GM21423 (cell line): ENCODE measurements at regions not wholly inside any gene's neighbourhood (a gene's known extent, or its start where the extent isn't known, plus 50 kb on each side); places are given as distances from the start of the nearest gene placed in this dataset.
"Not testable (repeated sequence)": the region's sequence is repeated elsewhere in the genome, so short reads cannot be mapped to it uniquely, and the experiment has no call there.

ENCODE experiments used
- ATAC-seq: cut with Tn5 transposase; IDR thresholded peaks from one replicate; pipeline ENCODE4 v1.9.1; 2021; ENCODE audit warnings: mild to moderate bottlenecking, moderate library complexity; ENCODE audit not compliant: unreplicated experiment

GRCh38 chr18:8882632-8883408 lies 177.5 kb downstream of the MTCL1 start:
- no peak for ATAC-seq

GRCh38 chr18:8883409-8883668 lies 178.0 kb downstream of the MTCL1 start:
- ATAC-seq = no peak

GRCh38 chr18:8887877-8888276 lies 182.5 kb downstream of the MTCL1 start:
- not testable (repeated sequence) for ATAC-seq

GRCh38 chr18:8889489-8889888 lies 184.1 kb downstream of the MTCL1 start:
- no peak for ATAC-seq

- ATAC-seq = not testable (repeated sequence)
These were observed 185.1 kb downstream of the MTCL1 start for GRCh38 chr18:8890503-8890902.

- ATAC-seq = no peak
These were observed 185.7 kb downstream of the MTCL1 start for GRCh38 chr18:8890957-8891464.

GRCh38 chr18:8893221-8893620 lies 187.9 kb downstream of the MTCL1 start:
- no peak for ATAC-seq

- no peak for ATAC-seq
These were observed 188.4 kb downstream of the MTCL1 start for GRCh38 chr18:8893628-8894231.

GRCh38 chr18:8894823-8895222 lies 189.5 kb downstream of the MTCL1 start:
- ATAC-seq = no peak

GRCh38 chr18:8895341-8895740 lies 190.0 kb downstream of the MTCL1 start:
- ATAC-seq = no peak

GRCh38 chr18:8895987-8896619 lies 190.7 kb downstream of the MTCL1 start:
- no peak for ATAC-seq

- no peak for ATAC-seq
These were observed 193.6 kb downstream of the MTCL1 start for GRCh38 chr18:8899000-8899399.

- ATAC-seq = no peak
These were observed 195.2 kb downstream of the MTCL1 start for GRCh38 chr18:8900552-8900951.

GRCh38 chr18:8901019-8901418 lies 195.7 kb downstream of the MTCL1 start:
- ATAC-seq = no peak

GRCh38 chr18:8904316-8904715 lies 198.2 kb upstream of the NDUFV2 start:
- ATAC-seq = no peak

- ATAC-seq = no peak
These were observed 193.5 kb upstream of the NDUFV2 start for GRCh38 chr18:8908792-8909510.

- no peak for ATAC-seq
These were observed 192.2 kb upstream of the NDUFV2 start for GRCh38 chr18:8910186-8910822.

GRCh38 chr18:8910843-8911242 lies 191.7 kb upstream of the NDUFV2 start:
- no peak for ATAC-seq

- no peak for ATAC-seq
These were observed 190.8 kb upstream of the NDUFV2 start for GRCh38 chr18:8911408-8912340.
